ENCODE measurements at regions not wholly inside any gene's neighbourhood (a gene's known extent, or its start where the extent isn't known, plus 50 kb on each side); places are given as distances from the start of the nearest gene placed in this dataset.
"Not testable (repeated sequence)": the region's sequence is repeated elsewhere in the genome, so short reads cannot be mapped to it uniquely, and the experiment has no call there.

DNA sequence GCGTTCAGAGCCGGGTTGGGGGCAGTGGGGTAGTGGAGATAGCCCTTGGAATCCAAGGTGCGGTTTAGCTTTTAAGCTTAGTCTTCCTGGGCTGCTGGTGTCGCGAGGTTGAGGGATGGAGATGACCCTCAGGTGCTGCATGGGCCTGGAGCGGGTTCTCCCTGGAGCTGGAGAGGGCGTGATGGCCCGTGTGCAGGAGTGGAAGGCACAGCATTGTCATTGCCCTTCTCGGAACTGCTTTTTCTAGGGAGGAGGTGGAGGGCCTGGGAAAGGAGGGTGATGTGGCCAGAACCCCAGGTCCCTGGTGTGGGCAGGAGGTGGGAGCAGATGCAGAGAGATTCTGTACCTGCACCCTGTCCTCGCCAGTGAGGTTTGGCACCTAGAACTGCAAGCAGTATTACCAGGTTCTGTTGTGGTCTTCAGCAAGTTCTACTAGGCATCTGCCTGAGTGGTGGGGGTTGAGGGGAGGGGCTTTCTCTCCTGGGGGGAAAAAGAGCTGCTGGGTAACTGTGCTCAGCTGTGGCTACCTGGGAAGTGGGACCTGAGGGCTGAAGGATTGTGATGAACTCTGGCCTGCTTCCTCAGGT, 55.8 kb upstream of the TPTE start:
- TF ChIP-seq STAT6 (CRISPR knock-in tag; IDR thresholded peaks at IDR 0.05); TFAM (CRISPR knock-in tag; conservative IDR thresholded peaks at IDR 0.05); ZNF121 (CRISPR knock-in tag; conservative IDR thresholded peaks at IDR 0.05): not testable (repeated sequence)
